ENCODE measurements at regions not wholly inside any gene's neighbourhood (a gene's known extent, or its start where the extent isn't known, plus 50 kb on each side); places are given as distances from the start of the nearest gene placed in this dataset.

GRCh38 chr10:3620818-3621217 lies 164.2 kb downstream of the KLF6 start:
- Histone ChIP-seq H3K27me3 (no peaks in the 10 kb centered on the region), H3K9me3 (no peaks in the 10 kb centered on the region), H3K4me1 (no peaks in the 10 kb centered on the region), H3K9ac (ENCODE audit: low read depth in 2 of 2, low read length in 2 of 2) (no peak overlapping the region), H3K36me3 (no peaks in the 10 kb centered on the region), H3K4me3 (no peak overlapping the region), H3K27ac (no peak overlapping the region)
- TF ChIP-seq CTCF (IDR thresholded peaks at IDR 0.05), result no peak
- intact Hi-C loops (cut with DNase I), result no loop called here
- DNase-seq, result no peak

GRCh38 chr10:3619241-3619640 lies 165.8 kb downstream of the KLF6 start:
- Histone ChIP-seq H3K4me1 (no peaks in the 10 kb centered on the region), H3K9ac (ENCODE audit: low read depth in 2 of 2, low read length in 2 of 2) (no peak overlapping the region), H3K36me3 (no peaks in the 10 kb centered on the region), H3K4me3 (no peak overlapping the region), H3K9me3 (no peaks in the 10 kb centered on the region), H3K27ac (no peak overlapping the region), H3K27me3 (no peaks in the 10 kb centered on the region)
- intact Hi-C loops (cut with DNase I), result no loop called here
- TF ChIP-seq CTCF (IDR thresholded peaks at IDR 0.05), result no peak
- no peak for DNase-seq

GRCh38 chr10:3616880-3617279 lies 168.1 kb downstream of the KLF6 start:
- H3K4me1 ChIP-seq, result no peaks in the 10 kb centered on the region
- intact Hi-C loops (cut with DNase I), result no loop called here
- TF ChIP-seq CTCF (IDR thresholded peaks at IDR 0.05), result no peak
- H3K27ac ChIP-seq, result no peak overlapping the region
- H3K9me3 ChIP-seq, result peaks cover 4% of the 10 kb centered on the region
- no peak for DNase-seq
- no peak overlapping the region for H3K4me3 ChIP-seq
- no peak overlapping the region for H3K9ac ChIP-seq (ENCODE audit: low read depth in 2 of 2, low read length in 2 of 2)
- no peaks in the 10 kb centered on the region for H3K27me3 ChIP-seq
- H3K36me3 ChIP-seq, result no peaks in the 10 kb centered on the region

GRCh38 chr10:3613318-3613717 lies 171.7 kb downstream of the KLF6 start:
- no peak for TF ChIP-seq CTCF (IDR thresholded peaks at IDR 0.05)
- no peak for DNase-seq
- Histone ChIP-seq H3K36me3 (no peaks in the 10 kb centered on the region), H3K27me3 (no peaks in the 10 kb centered on the region), H3K4me1 (no peaks in the 10 kb centered on the region), H3K4me3 (no peak overlapping the region), H3K27ac (no peak overlapping the region), H3K9ac (ENCODE audit: low read depth in 2 of 2, low read length in 2 of 2) (no peak overlapping the region), H3K9me3 (peaks cover 4% of the 10 kb centered on the region)
- intact Hi-C loops (cut with DNase I), result no loop called here

- no peaks in the 10 kb centered on the region for H3K27me3 ChIP-seq
- intact Hi-C loops (cut with DNase I), result no loop called here
- no peak for TF ChIP-seq CTCF (IDR thresholded peaks at IDR 0.05)
Observed at GRCh38 chr10:3612183-3613001, 172.6 kb downstream of the KLF6 start.

More at GRCh38 chr10:3612183-3613001, 172.6 kb downstream of the KLF6 start:
- Histone ChIP-seq H3K9me3 (peaks cover 4% of the 10 kb centered on the region), H3K4me1 (no peaks in the 10 kb centered on the region), H3K36me3 (no peaks in the 10 kb centered on the region), H3K4me3 (no peak overlapping the region), H3K27ac (no peak overlapping the region), H3K9ac (ENCODE audit: low read depth in 2 of 2, low read length in 2 of 2) (no peak overlapping the region)
- no peak for DNase-seq
